Osteoblast (primary cell): ENCODE measurements at regions not wholly inside any gene's neighbourhood (a gene's known extent, or its start where the extent isn't known, plus 50 kb on each side); places are given as distances from the start of the nearest gene placed in this dataset.

ENCODE experiments used
- DNase-seq: peaks from one replicate; pipeline ENCODE4 v3.0.0; 2011; ENCODE audit warnings: low spot score, mixed read lengths; ENCODE audit not compliant: insufficient read length; ENCODE audit errors: missing footprints
- H2AFZ ChIP-seq: 2 replicates; pipeline ENCODE4 v1.6.0; 2011; ENCODE audit warnings: mild to moderate bottlenecking, low read length
- H3K27ac ChIP-seq: 2 replicates; pipeline ENCODE4 v1.5.1; 2011; ENCODE audit warnings: mild to moderate bottlenecking, low read depth, low read length, moderate library complexity
- H3K27me3 ChIP-seq: 2 replicates; pipeline ENCODE4 v1.6.0; 2012; ENCODE audit warnings: mild to moderate bottlenecking, control low read depth, inconsistent platforms, low read length, moderate library complexity; ENCODE audit not compliant: insufficient read depth
- H3K36me3 ChIP-seq: 2 replicates; pipeline ENCODE4 v1.5.1; 2011; ENCODE audit warnings: mild to moderate bottlenecking, low read length, control low read depth, moderate library complexity; ENCODE audit not compliant: insufficient read depth
- H3K4me1 ChIP-seq: 2 replicates; pipeline ENCODE4 v1.5.1; 2011; ENCODE audit warnings: mild to moderate bottlenecking, low read length, control low read depth, moderate library complexity; ENCODE audit not compliant: insufficient read depth
- H3K4me2 ChIP-seq: 2 replicates; pipeline ENCODE4 v1.6.0; 2011; ENCODE audit warnings: mild to moderate bottlenecking, low read length; ENCODE audit not compliant: insufficient read depth
- H3K4me3 ChIP-seq: fragments of 200-600 bp; sonication (generic); 3 replicates; pipeline ENCODE4 v1.5.1; 2012; ENCODE audit warnings: mild to moderate bottlenecking, low read length, inconsistent platforms; ENCODE audit not compliant: insufficient read depth
- H3K79me2 ChIP-seq: 2 replicates; pipeline ENCODE4 v1.6.0; 2012; ENCODE audit warnings: mild to moderate bottlenecking, low read length, control low read depth, inconsistent platforms; ENCODE audit not compliant: insufficient read depth
- H3K9me3 ChIP-seq: 2 replicates; pipeline ENCODE4 v1.5.1; 2011; ENCODE audit warnings: low read depth, low read length, control low read depth
- H4K20me1 ChIP-seq: 2 replicates; pipeline ENCODE4 v1.6.0; 2012; ENCODE audit warnings: mild to moderate bottlenecking, low read length, control low read depth; ENCODE audit not compliant: insufficient read depth
- CTCF ChIP-seq: IDR thresholded peaks from 2 replicates; pipeline ENCODE4 v1.5.1; 2011; ENCODE audit warnings: mild to moderate bottlenecking, low read depth, low read length, moderate library complexity; ENCODE audit errors: extremely low read depth

GRCh38 chr5:110338341-110339083 lies 388.0 kb downstream of the TMEM232 start:
- no peak overlapping the region for H3K27ac ChIP-seq
- H3K9me3 ChIP-seq: no peaks in the 10 kb centered on the region
- H4K20me1 ChIP-seq: no peaks in the 10 kb centered on the region
- no peaks in the 10 kb centered on the region for H3K79me2 ChIP-seq
- no peak for DNase-seq
- H3K27me3 ChIP-seq: no peaks in the 10 kb centered on the region
- TF ChIP-seq CTCF: no peak
- H3K36me3 ChIP-seq: no peaks in the 10 kb centered on the region
- no peak overlapping the region for H2AFZ ChIP-seq
- peaks cover 3% of the 10 kb centered on the region for H3K4me1 ChIP-seq
- H3K4me3 ChIP-seq: no peak overlapping the region
- no peak overlapping the region for H3K4me2 ChIP-seq

- Histone ChIP-seq H3K9me3 (no peaks in the 10 kb centered on the region), H3K27ac (no peak overlapping the region), H3K27me3 (no peaks in the 10 kb centered on the region), H3K4me3 (no peak overlapping the region), H2AFZ (no peak overlapping the region), H3K4me1 (peaks cover 3% of the 10 kb centered on the region), H3K4me2 (no peak overlapping the region), H3K36me3 (no peaks in the 10 kb centered on the region), H4K20me1 (no peaks in the 10 kb centered on the region), H3K79me2 (no peaks in the 10 kb centered on the region)
- no peak for DNase-seq
- TF ChIP-seq CTCF: no peak
Observed at GRCh38 chr5:110339399-110339798, 387.1 kb downstream of the TMEM232 start.

- Histone ChIP-seq H3K79me2 (no peaks in the 10 kb centered on the region), H4K20me1 (no peaks in the 10 kb centered on the region), H3K9me3 (no peaks in the 10 kb centered on the region), H3K4me2 (no peak overlapping the region), H3K4me3 (no peak overlapping the region), H3K27me3 (no peaks in the 10 kb centered on the region), H3K4me1 (no peaks in the 10 kb centered on the region), H3K27ac (no peak overlapping the region), H2AFZ (no peak overlapping the region), H3K36me3 (no peaks in the 10 kb centered on the region)
- TF ChIP-seq CTCF: no peak
- DNase-seq: no peak
Observed at GRCh38 chr5:110341836-110342235, 384.6 kb downstream of the TMEM232 start.

- H3K27me3 ChIP-seq: no peaks in the 10 kb centered on the region
- no peaks in the 10 kb centered on the region for H3K36me3 ChIP-seq
- no peaks in the 10 kb centered on the region for H3K4me1 ChIP-seq
- no peak overlapping the region for H3K27ac ChIP-seq
- no peak overlapping the region for H3K4me2 ChIP-seq
- no peak for DNase-seq
- no peak overlapping the region for H2AFZ ChIP-seq
- H3K4me3 ChIP-seq: no peak overlapping the region
- no peaks in the 10 kb centered on the region for H3K9me3 ChIP-seq
- no peaks in the 10 kb centered on the region for H3K79me2 ChIP-seq
- TF ChIP-seq CTCF: no peak
- no peaks in the 10 kb centered on the region for H4K20me1 ChIP-seq
Observed at GRCh38 chr5:110342683-110343082, 383.8 kb downstream of the TMEM232 start.
